ENCODE measurements at regions not wholly inside any gene's neighbourhood (a gene's known extent, or its start where the extent isn't known, plus 50 kb on each side); places are given as distances from the start of the nearest gene placed in this dataset.

GRCh38 chr12:130031571-130032189, 127.9 kb upstream of the TMEM132D start:
- 13% methylated on average over 12 of the region's 12 CpGs for whole genome bisulfite sequencing (ENCODE audit: low lambda C conversion rate, missing lambda C conversion rate)
- no peak overlapping the region for H3K4me3 ChIP-seq

DNA sequence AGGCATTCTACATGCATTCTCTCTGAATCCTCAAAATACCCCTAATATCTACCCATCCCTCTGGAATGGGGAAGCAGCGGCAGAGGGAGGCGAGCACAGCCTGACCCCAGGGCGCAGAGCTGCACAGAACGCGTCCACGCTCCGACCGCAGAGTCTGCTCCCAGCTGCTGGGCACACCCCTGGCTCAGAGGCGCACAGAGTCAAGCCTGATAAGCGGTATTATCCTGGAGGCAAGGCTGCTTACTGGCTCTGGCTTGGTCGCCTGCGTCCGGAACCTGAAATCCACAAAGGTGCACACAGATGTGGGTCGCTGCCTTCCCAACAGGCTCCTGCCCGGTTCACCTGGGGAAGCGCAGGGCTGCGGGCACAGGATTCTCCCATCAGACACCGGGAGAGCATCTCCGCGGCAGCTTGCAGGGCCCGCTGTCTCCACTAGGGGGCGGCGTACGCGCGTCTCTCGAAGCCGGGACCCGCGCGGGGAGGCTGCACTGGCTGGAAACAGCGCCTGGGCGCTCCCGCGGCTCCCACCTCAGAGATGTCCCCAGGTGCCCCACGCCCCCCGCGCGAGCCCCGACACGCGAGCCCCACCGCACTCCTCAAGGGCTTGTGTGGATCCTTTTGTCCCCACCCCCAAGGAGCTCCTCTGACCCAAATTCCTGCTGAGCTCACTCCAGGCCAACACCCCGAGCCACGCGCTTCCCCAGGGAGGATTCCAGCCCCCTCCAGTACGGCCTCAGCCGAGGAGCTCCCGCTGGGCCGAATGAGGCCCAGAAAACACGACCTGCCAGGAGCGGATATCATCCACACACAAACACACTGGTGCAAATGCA, 120.1 kb upstream of the FZD10 start:
- H3K4me3 ChIP-seq, result no peak overlapping the region
- H3K27me3 ChIP-seq, result peaks cover 53% of the 10 kb centered on the region
- no peak overlapping the region for H2AFZ ChIP-seq
- no peaks in the 10 kb centered on the region for H3K79me2 ChIP-seq
- H3K4me1 ChIP-seq (ENCODE audit: insufficient read depth), result peaks cover 16% of the 10 kb centered on the region
- peak; percentile 80 for DNase-seq (ENCODE audit: low spot score)
- no peak overlapping the region for H3K27ac ChIP-seq
- TF ChIP-seq, protein P1, sequence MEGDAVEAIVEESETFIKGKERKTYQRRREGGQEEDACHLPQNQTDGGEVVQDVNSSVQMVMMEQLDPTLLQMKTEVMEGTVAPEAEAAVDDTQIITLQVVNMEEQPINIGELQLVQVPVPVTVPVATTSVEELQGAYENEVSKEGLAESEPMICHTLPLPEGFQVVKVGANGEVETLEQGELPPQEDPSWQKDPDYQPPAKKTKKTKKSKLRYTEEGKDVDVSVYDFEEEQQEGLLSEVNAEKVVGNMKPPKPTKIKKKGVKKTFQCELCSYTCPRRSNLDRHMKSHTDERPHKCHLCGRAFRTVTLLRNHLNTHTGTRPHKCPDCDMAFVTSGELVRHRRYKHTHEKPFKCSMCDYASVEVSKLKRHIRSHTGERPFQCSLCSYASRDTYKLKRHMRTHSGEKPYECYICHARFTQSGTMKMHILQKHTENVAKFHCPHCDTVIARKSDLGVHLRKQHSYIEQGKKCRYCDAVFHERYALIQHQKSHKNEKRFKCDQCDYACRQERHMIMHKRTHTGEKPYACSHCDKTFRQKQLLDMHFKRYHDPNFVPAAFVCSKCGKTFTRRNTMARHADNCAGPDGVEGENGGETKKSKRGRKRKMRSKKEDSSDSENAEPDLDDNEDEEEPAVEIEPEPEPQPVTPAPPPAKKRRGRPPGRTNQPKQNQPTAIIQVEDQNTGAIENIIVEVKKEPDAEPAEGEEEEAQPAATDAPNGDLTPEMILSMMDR (IDR thresholded peaks at IDR 0.05; ENCODE audit: poor library complexity), result peak; percentile 88
- TF ChIP-seq EZH2 (IDR thresholded peaks at IDR 0.05; ENCODE audit: borderline replicate concordance), result no peak
- no peaks in the 10 kb centered on the region for H3K36me3 ChIP-seq (replicated peaks; ENCODE audit: insufficient read depth, low read depth)
- no peaks in the 10 kb centered on the region for H4K20me1 ChIP-seq (ENCODE audit: insufficient read depth, poor library complexity, severe bottlenecking)
- WGBS (ENCODE audit: low lambda C conversion rate, missing lambda C conversion rate), result 18% methylated on average over 44 of the region's 52 CpGs
- no peaks in the 10 kb centered on the region for H3K9me2 ChIP-seq (replicated peaks; ENCODE audit: insufficient read depth)
- peak overlapping the region; percentile 62 for H3K4me2 ChIP-seq
- H3K9me3 ChIP-seq (ENCODE audit: low read depth), result no peaks in the 10 kb centered on the region

More at GRCh38 chr12:130031571-130032189, 127.9 kb upstream of the TMEM132D start:
- Histone ChIP-seq H2AFZ (no peak overlapping the region), H3K4me1 (ENCODE audit: insufficient read depth) (no peaks in the 10 kb centered on the region), H3K36me3 (replicated peaks; ENCODE audit: insufficient read depth, low read depth) (no peaks in the 10 kb centered on the region), H3K9me3 (ENCODE audit: low read depth) (no peaks in the 10 kb centered on the region), H3K27me3 (peaks cover 29% of the 10 kb centered on the region), H3K4me2 (no peak overlapping the region), H3K9me2 (replicated peaks; ENCODE audit: insufficient read depth) (no peaks in the 10 kb centered on the region), H3K27ac (no peak overlapping the region), H4K20me1 (ENCODE audit: insufficient read depth, poor library complexity, severe bottlenecking) (no peaks in the 10 kb centered on the region), H3K79me2 (no peaks in the 10 kb centered on the region)
- DNase-seq (ENCODE audit: low spot score), result peak; percentile 71
- TF ChIP-seq, protein P1 (IDR thresholded peaks at IDR 0.05; ENCODE audit: poor library complexity), result peak; percentile 91
- TF ChIP-seq EZH2phosphoT487 (IDR thresholded peaks at IDR 0.05; ENCODE audit: low read depth, severe bottlenecking, unreplicated experiment), result no peak

DNA sequence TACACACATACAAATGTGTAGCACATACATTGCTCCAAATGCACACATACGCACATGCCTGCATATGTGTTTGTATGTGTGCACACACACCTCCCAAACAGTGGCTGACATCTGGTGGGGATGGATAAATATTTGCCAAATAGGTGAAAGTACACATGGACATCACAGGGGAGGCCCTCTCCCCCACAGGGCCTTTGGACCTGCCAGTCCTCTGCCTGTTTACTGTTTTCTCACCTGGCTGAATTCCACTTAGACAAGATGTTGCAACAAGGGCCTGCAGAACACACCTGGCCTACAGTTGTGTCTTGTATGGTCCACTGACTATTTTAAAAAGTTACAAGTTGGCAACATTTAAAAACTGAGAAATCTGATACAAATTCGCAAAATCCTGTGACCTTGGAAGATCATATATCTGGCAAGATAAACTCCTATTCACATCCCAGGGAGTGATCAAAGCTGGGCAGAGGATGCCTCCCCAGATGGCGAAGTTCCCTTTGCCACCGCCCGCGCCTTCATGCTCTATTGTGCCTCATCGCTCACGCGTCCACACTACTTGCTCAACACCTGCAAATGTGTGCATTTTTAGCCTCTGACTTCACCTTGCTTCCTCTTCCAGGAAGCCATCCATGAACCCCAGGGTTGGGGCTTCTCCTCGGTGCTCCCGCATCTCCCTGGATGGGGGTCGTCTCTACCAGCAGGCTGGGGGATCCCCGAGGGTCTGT, 118.4 kb upstream of the FZD10 start:
- no peaks in the 10 kb centered on the region for H3K9me2 ChIP-seq (replicated peaks; ENCODE audit: insufficient read depth)
- H4K20me1 ChIP-seq (ENCODE audit: insufficient read depth, poor library complexity, severe bottlenecking), result no peaks in the 10 kb centered on the region
- H3K79me2 ChIP-seq, result no peaks in the 10 kb centered on the region
- TF ChIP-seq, protein P1 (IDR thresholded peaks at IDR 0.05; ENCODE audit: poor library complexity), result no peak
- TF ChIP-seq EZH2 (IDR thresholded peaks at IDR 0.05; ENCODE audit: borderline replicate concordance), result no peak
- no peak for TF ChIP-seq EZH2phosphoT487 (IDR thresholded peaks at IDR 0.05; ENCODE audit: low read depth, severe bottlenecking, unreplicated experiment)
- H2AFZ ChIP-seq, result no peak overlapping the region
- no peak overlapping the region for H3K4me3 ChIP-seq
- peaks cover 58% of the 10 kb centered on the region for H3K27me3 ChIP-seq
- DNase-seq (ENCODE audit: low spot score), result peak; percentile 38
- no peak overlapping the region for H3K27ac ChIP-seq
- no peak overlapping the region for H3K4me2 ChIP-seq
- peaks cover 16% of the 10 kb centered on the region for H3K4me1 ChIP-seq (ENCODE audit: insufficient read depth)
- H3K36me3 ChIP-seq (replicated peaks; ENCODE audit: insufficient read depth, low read depth), result no peaks in the 10 kb centered on the region
- WGBS (ENCODE audit: low lambda C conversion rate, missing lambda C conversion rate), result 69% methylated on average over 13 of the region's 13 CpGs
- no peaks in the 10 kb centered on the region for H3K9me3 ChIP-seq (ENCODE audit: low read depth)

All from hepatocyte (in vitro differentiated cells).